Activated CD4-positive, CD25-positive, alpha-beta regulatory T cell treated with anti-CD3 and anti-CD28 coated beads, Interleukin-2, amount 50 U/mL, for 24 hours (primary cell): ENCODE measurements at regions not wholly inside any gene's neighbourhood (a gene's known extent, or its start where the extent isn't known, plus 50 kb on each side); places are given as distances from the start of the nearest gene placed in this dataset.
"Not testable (repeated sequence)": the region's sequence is repeated elsewhere in the genome, so short reads cannot be mapped to it uniquely, and the experiment has no call there.

Experiments
- ATAC-seq, 2 donors: fragments of 150-1000 bp; cut with Tn5 transposase; one replicate each; pipeline ENCODE4 v1.10.0; 2021; ENCODE audit warnings: mild to moderate bottlenecking in 1 of 2, moderate library complexity in 1 of 2

GRCh38 chr16:80002261-80002660 lies 401.7 kb upstream of the MAF start:
- no peak for ATAC-seq

- ATAC-seq = no peak
Measured at GRCh38 chr16:79998143-79998542, 397.6 kb upstream of the MAF start.

GRCh38 chr16:79997257-79997656 lies 396.7 kb upstream of the MAF start:
- ATAC-seq = no peak

- ATAC-seq = no peak
Measured at GRCh38 chr16:79996321-79996720, 395.8 kb upstream of the MAF start.

GRCh38 chr16:79995315-79995714 lies 394.8 kb upstream of the MAF start:
- ATAC-seq = no peak

GRCh38 chr16:79994418-79994817 lies 393.9 kb upstream of the MAF start:
- ATAC-seq = no peak

- no peak for ATAC-seq
Measured at GRCh38 chr16:79993629-79994209, 393.2 kb upstream of the MAF start.

GRCh38 chr16:79991969-79992368 lies 391.4 kb upstream of the MAF start:
- no peak for ATAC-seq

- no peak for ATAC-seq
Measured at GRCh38 chr16:79988721-79989220, 388.2 kb upstream of the MAF start.

- ATAC-seq = no peak
Measured at GRCh38 chr16:79988089-79988488, 387.6 kb upstream of the MAF start.

- no peak for ATAC-seq
Measured at GRCh38 chr16:79986352-79986751, 385.8 kb upstream of the MAF start.

GRCh38 chr16:79985606-79986005 lies 385.1 kb upstream of the MAF start:
- no peak for ATAC-seq

GRCh38 chr16:79984149-79984548 lies 383.6 kb upstream of the MAF start:
- ATAC-seq = not testable (repeated sequence)

GRCh38 chr16:79982862-79983261 lies 382.3 kb upstream of the MAF start:
- ATAC-seq = no peak

- ATAC-seq = no peak
Measured at GRCh38 chr16:79982361-79982760, 381.8 kb upstream of the MAF start.

GRCh38 chr16:79981814-79982213 lies 381.3 kb upstream of the MAF start:
- no peak for ATAC-seq

GRCh38 chr16:79980650-79981521 lies 380.3 kb upstream of the MAF start:
- ATAC-seq = no peak

- no peak for ATAC-seq
Measured at GRCh38 chr16:79977940-79978836, 377.7 kb upstream of the MAF start.

- ATAC-seq = no peak
Measured at GRCh38 chr16:79973320-79973719, 372.8 kb upstream of the MAF start.

- no peak for ATAC-seq
Measured at GRCh38 chr16:79972053-79972704, 371.6 kb upstream of the MAF start.

GRCh38 chr16:79971237-79971572 lies 370.7 kb upstream of the MAF start:
- no peak for ATAC-seq

GRCh38 chr16:79970551-79971236 lies 370.2 kb upstream of the MAF start:
- ATAC-seq = no peak
